22Rv1 (cell line): ENCODE measurements at regions not wholly inside any gene's neighbourhood (a gene's known extent, or its start where the extent isn't known, plus 50 kb on each side); places are given as distances from the start of the nearest gene placed in this dataset.

Experiments used
- H3K27ac ChIP-seq: fragments of 450-650 bp; 2 replicates; pipeline ENCODE4 v1.5.1; 2017
- CTCF ChIP-seq: fragments of 450-650 bp; IDR thresholded peaks from 2 replicates; pipeline ENCODE4 v1.5.1; 2017; ENCODE audit warnings: mild to moderate bottlenecking
- ZFX ChIP-seq: fragments of 450-650 bp; IDR thresholded peaks from 2 replicates; pipeline ENCODE4 v1.6.1; 2017; ENCODE audit warnings: antibody characterized with exemption, borderline replicate concordance

GRCh38 chr13:105144936-105145335, 1390.5 kb downstream of the EFNB2 start:
- no peak overlapping the region for H3K27ac ChIP-seq
- TF ChIP-seq ZFX (no peak), CTCF (no peak)

- no peak for TF ChIP-seq CTCF
- no peak for TF ChIP-seq ZFX
- no peak overlapping the region for H3K27ac ChIP-seq
Measured at GRCh38 chr13:105144020-105144419, 1391.4 kb downstream of the EFNB2 start.

GRCh38 chr13:105142556-105142955, 1392.9 kb downstream of the EFNB2 start:
- no peak for TF ChIP-seq ZFX
- TF ChIP-seq CTCF = no peak
- H3K27ac ChIP-seq = no peak overlapping the region

DNA sequence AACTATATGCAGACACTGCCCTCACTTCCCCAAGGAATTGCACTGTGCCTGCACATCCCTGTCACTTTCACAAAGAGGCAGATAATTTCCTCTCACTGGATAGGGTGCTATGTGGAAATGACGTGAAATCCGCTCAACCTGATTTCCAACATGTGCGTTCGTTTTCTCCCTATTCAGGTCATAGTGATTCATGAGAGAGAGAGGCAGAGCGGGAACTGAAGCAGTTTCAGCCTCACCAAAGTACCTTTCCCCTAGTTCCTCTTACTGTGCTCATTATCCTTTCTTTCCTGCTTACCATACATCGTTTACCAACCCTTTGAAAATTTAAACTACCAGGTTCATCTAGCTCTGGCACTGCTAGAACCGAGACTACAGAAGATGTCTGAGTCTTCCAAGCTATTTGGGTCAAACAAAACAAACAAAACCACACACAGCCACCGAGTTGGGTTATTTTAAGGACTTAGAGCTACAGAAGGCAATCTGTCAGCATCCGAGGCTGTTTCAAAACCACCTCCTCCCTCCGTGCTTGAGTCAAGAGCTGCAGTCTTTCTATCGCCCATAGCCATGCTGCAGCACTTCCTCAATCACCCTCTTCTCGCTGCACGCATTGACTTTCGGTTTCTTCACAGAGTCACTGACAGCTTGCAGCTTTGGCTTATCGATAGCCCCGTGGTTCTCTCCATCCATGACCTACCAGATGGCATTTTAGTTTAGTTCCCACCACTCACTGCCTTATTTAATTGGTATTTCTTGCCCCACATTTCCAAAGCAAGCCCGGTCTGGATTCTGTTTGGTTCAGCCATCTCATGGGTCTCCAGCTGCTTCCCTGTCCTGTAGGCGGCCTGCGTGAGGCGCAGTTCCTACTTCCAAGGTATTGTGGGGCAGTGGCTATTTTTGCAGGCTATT, 1395.8 kb downstream of the EFNB2 start:
- no peak for TF ChIP-seq CTCF
- TF ChIP-seq ZFX = no peak
- no peak overlapping the region for H3K27ac ChIP-seq

- H3K27ac ChIP-seq = no peak overlapping the region
- TF ChIP-seq CTCF (no peak), ZFX (no peak)
Measured at GRCh38 chr13:105139048-105139379, 1396.4 kb downstream of the EFNB2 start.

DNA sequence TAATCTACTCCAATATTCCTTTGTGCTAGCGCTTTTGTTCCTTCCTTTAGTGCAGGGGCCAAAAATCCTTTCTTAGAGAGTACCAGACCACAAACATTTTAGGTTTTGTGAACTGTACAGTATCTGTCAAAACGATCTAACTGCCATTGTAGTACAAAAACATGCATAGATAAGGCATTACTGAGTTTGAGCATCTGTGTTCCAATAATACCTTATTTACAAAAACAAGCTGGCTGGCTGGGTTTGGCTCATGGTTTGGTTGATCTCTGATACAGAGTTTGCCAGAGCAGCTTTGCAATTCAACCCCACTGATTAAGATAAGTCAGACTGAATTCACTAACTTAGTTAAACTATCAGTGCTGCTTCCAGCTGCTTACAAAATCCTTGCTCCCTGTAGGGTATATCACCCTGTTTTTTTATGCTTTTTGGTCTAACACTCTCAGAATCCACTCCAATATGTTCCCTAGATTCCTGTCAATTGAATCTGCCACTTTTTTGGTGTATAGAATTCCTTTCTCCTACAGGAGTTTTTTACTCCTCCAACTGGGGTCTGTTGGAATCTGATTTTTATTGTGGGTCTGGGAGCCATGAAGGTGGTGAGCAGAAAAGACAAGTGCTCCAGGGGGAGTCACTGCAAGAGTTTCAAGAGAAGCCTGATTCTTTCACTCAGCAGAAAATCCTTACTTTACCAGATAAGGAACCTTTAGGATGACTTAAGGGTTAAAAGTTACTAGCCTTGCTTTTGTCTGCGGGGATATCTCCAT, 1399.4 kb downstream of the EFNB2 start:
- H3K27ac ChIP-seq = no peak overlapping the region
- no peak for TF ChIP-seq ZFX
- no peak for TF ChIP-seq CTCF

DNA sequence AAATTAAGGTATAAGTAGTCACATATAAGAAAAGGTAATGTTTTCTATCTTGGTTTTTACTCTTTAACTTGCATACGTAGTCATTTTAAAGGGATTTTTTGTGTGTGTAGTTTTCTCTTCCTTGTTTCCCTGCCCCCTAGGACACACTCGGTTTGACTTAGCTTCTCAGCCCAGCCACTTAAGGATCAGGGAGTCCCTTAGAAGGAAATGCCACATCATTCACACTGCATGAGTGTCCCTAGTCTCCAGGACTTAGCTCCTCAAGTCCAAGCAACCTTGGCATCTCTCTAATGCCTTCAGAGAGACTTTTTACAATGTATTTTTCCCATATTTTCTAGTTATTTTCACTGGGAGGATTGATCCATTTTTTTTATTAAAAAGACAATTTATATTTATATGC, 1407.7 kb downstream of the EFNB2 start:
- no peak overlapping the region for H3K27ac ChIP-seq
- TF ChIP-seq ZFX = no peak
- TF ChIP-seq CTCF = no peak
